Activated CD4-positive, alpha-beta T cell treated with anti-CD3 and anti-CD28 coated beads for 36 hours (primary cell): ENCODE measurements at regions not wholly inside any gene's neighbourhood (a gene's known extent, or its start where the extent isn't known, plus 50 kb on each side); places are given as distances from the start of the nearest gene placed in this dataset.

ENCODE experiments used
- ATAC-seq: fragments of 200-7000 bp; cut with Tn5 transposase; one replicate; pipeline ENCODE4 v1.10.0; 2021; ENCODE audit warnings: mild to moderate bottlenecking, moderate library complexity
- CTCF ChIA-PET: fragments of 350-600 bp; sonication (Branson Sonifier 250); formaldehyde crosslinking; loops from one replicate; lab custom pipeline; 2021; ENCODE audit warnings: antibody characterized with exemption; lab: Charles Lee
- POLR2A ChIA-PET: fragments of 350-600 bp; sonication (Branson Sonifier 250); formaldehyde crosslinking; loops from one replicate; lab custom pipeline; 2021; ENCODE audit warnings: antibody characterized with exemption, inconsistent platforms; lab: Charles Lee
- DNase-seq: peaks from one replicate; pipeline ENCODE4 v3.0.0-alpha.2; 2020
- H3K27ac Mint-ChIP-seq: one replicate; pipeline ENCODE4 v1.8.0; 2021; ENCODE audit warnings: mixed read lengths
- H3K27me3 Mint-ChIP-seq: one replicate; pipeline ENCODE4 v1.8.0; 2021; ENCODE audit warnings: mixed read lengths
- H3K36me3 Mint-ChIP-seq: one replicate; pipeline ENCODE4 v1.8.0; 2021; ENCODE audit warnings: low read depth, mixed read lengths
- H3K4me1 Mint-ChIP-seq: one replicate; pipeline ENCODE4 v1.8.0; 2021; ENCODE audit warnings: mixed read lengths
- H3K4me3 Mint-ChIP-seq: one replicate; pipeline ENCODE4 v1.8.0; 2021; ENCODE audit warnings: mild to moderate bottlenecking, moderate library complexity, mixed read lengths
- H3K9me3 Mint-ChIP-seq: one replicate; pipeline ENCODE4 v1.8.0; 2021; ENCODE audit warnings: low read depth, mixed read lengths
- intact Hi-C, 2 experiments: fragments of 100-400 bp; cut with DNase I in 1 of 2; cut with micrococcal nuclease in 1 of 2; formaldehyde crosslinking; loops; one replicate each; pipeline versions ENCODE4 v1.14.2 to v1.15.1; 2022 to 2024; cut with DNase I, micrococcal nuclease

GRCh38 chr3:39751286-39751685 lies 58.1 kb upstream of the MYRIP start:
- ATAC-seq = no peak
- no peak for DNase-seq
- Mint-ChIP-seq H3K4me1 (no peaks in the 10 kb centered on the region), H3K27ac (no peak overlapping the region), H3K9me3 (no peaks in the 10 kb centered on the region), H3K27me3 (peaks cover 4% of the 10 kb centered on the region), H3K36me3 (no peaks in the 10 kb centered on the region), H3K4me3 (no peak overlapping the region)
- intact Hi-C loops = no loop called here
- POLR2A ChIA-PET = no interaction called here
- CTCF ChIA-PET = no interaction called here

DNA sequence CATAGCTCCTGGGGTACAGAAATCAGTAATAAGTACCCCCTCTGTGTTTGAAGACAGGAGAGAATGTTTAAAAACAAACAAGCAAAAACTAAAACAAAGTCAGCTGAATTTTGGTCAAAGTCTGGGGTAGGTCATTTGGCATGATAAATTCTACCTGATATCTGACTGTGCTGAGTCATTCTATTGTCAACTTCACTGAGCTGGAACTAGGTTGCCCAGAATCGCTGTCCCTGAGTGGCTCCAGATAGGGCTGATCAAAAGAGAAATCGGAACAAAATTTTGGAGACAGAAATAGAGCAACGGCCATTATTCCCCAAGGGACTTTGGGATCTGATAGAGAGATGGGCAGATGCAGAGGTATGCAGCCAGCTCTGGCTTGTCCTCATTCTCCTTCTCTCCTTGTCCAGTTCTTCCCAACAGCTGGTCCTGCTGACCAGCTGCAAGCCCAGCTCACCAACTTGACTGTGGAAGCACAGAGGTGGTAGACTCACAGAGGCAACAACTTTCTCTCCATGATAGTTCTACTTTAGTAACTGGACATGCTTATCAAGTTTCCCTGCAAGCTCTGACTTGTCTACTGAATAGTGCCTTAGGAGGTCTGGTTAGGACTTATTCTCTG lies 57.3 kb upstream of the MYRIP start:
- H3K27me3 Mint-ChIP-seq = peaks cover 4% of the 10 kb centered on the region
- H3K9me3 Mint-ChIP-seq = no peaks in the 10 kb centered on the region
- ChIA-PET CTCF (no interaction called here), POLR2A (no interaction called here)
- no peak overlapping the region for H3K27ac Mint-ChIP-seq
- no peak overlapping the region for H3K4me3 Mint-ChIP-seq
- H3K36me3 Mint-ChIP-seq = no peaks in the 10 kb centered on the region
- no peaks in the 10 kb centered on the region for H3K4me1 Mint-ChIP-seq
- ATAC-seq = no peak
- no peak for DNase-seq
- intact Hi-C loops = no loop called here

- DNase-seq (no peak), ATAC-seq (no peak)
- POLR2A ChIA-PET = no interaction called here
- Mint-ChIP-seq H3K36me3 (no peaks in the 10 kb centered on the region), H3K9me3 (no peaks in the 10 kb centered on the region), H3K27me3 (no peaks in the 10 kb centered on the region), H3K27ac (no peak overlapping the region), H3K4me3 (no peak overlapping the region), H3K4me1 (no peaks in the 10 kb centered on the region)
- intact Hi-C loops = no loop called here
- CTCF ChIA-PET = no interaction called here
Measured at GRCh38 chr3:39752751-39753150, 56.7 kb upstream of the MYRIP start.

GRCh38 chr3:39753391-39753790 lies 56.0 kb upstream of the MYRIP start:
- H3K4me1 Mint-ChIP-seq = no peaks in the 10 kb centered on the region
- H3K36me3 Mint-ChIP-seq = no peaks in the 10 kb centered on the region
- intact Hi-C loops = no loop called here
- H3K27ac Mint-ChIP-seq = no peak overlapping the region
- no peak overlapping the region for H3K4me3 Mint-ChIP-seq
- DNase-seq (no peak), ATAC-seq (no peak)
- POLR2A ChIA-PET = no interaction called here
- CTCF ChIA-PET = no interaction called here
- no peaks in the 10 kb centered on the region for H3K27me3 Mint-ChIP-seq
- no peaks in the 10 kb centered on the region for H3K9me3 Mint-ChIP-seq

GRCh38 chr3:39754549-39754948 lies 54.9 kb upstream of the MYRIP start:
- Mint-ChIP-seq H3K36me3 (no peaks in the 10 kb centered on the region), H3K4me1 (no peaks in the 10 kb centered on the region), H3K4me3 (no peak overlapping the region), H3K9me3 (no peaks in the 10 kb centered on the region), H3K27ac (no peak overlapping the region), H3K27me3 (peaks cover 2% of the 10 kb centered on the region)
- ATAC-seq (no peak), DNase-seq (no peak)
- intact Hi-C loops = no loop called here
- ChIA-PET POLR2A (no interaction called here), CTCF (interaction anchor here (0.7 kb wide), 1 partner anchor 316 kb away, joined by 3 read pairs; no protein-coding TSS in a partner anchor)

DNA sequence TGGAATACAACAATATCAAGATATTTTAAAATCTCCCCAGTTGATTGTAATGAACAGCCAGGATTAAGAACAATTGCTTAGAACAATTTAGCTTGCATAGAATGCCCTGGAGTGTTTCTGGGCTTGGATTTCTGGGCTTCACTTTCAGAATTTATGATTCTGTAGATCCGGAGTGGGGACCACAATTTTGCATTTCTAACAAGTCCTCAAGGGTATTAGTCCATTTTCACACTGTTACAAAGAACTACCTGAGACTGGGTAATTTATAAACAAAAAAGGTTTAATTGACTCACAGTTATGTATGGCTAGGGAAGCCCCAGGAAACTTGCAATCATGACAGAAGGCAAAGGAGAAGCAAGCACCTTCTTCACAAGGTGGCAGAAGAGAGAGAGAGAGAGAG lies 54.3 kb upstream of the MYRIP start:
- H3K9me3 Mint-ChIP-seq = no peaks in the 10 kb centered on the region
- POLR2A ChIA-PET = no interaction called here
- intact Hi-C loops = no loop called here
- no peaks in the 10 kb centered on the region for H3K36me3 Mint-ChIP-seq
- CTCF ChIA-PET = interaction anchor here (0.7 kb wide), 1 partner anchor 315 kb away, joined by 3 read pairs; no protein-coding TSS in a partner anchor
- H3K4me1 Mint-ChIP-seq = no peaks in the 10 kb centered on the region
- H3K27ac Mint-ChIP-seq = no peak overlapping the region
- no peak overlapping the region for H3K4me3 Mint-ChIP-seq
- H3K27me3 Mint-ChIP-seq = peaks cover 3% of the 10 kb centered on the region
- DNase-seq (no peak), ATAC-seq (no peak)

GRCh38 chr3:39757307-39757706 lies 52.1 kb upstream of the MYRIP start:
- no peaks in the 10 kb centered on the region for H3K9me3 Mint-ChIP-seq
- DNase-seq (no peak), ATAC-seq (no peak)
- intact Hi-C loops = no loop called here
- no peaks in the 10 kb centered on the region for H3K36me3 Mint-ChIP-seq
- no peak overlapping the region for H3K27ac Mint-ChIP-seq
- no peak overlapping the region for H3K4me3 Mint-ChIP-seq
- ChIA-PET CTCF (no interaction called here), POLR2A (no interaction called here)
- H3K27me3 Mint-ChIP-seq = peaks cover 3% of the 10 kb centered on the region
- H3K4me1 Mint-ChIP-seq = no peaks in the 10 kb centered on the region
